Neural progenitor cell (in vitro differentiated cells): ENCODE measurements at regions not wholly inside any gene's neighbourhood (a gene's known extent, or its start where the extent isn't known, plus 50 kb on each side); places are given as distances from the start of the nearest gene placed in this dataset.
"Not testable (repeated sequence)": the region's sequence is repeated elsewhere in the genome, so short reads cannot be mapped to it uniquely, and the experiment has no call there.

Experiments
- DNase-seq: peaks from one replicate; pipeline ENCODE4 v3.0.0-alpha.2; 2016; ENCODE audit warnings: low spot score
- H2AFZ ChIP-seq: fragments of 200-600 bp; sonication (generic); replicated peaks from 2 replicates; pipeline ENCODE4 v1.6.1; 2016; ENCODE audit warnings: antibody characterized with exemption
- H3F3A ChIP-seq: fragments of 200-600 bp; sonication (generic); 2 replicates; pipeline ENCODE4 v1.6.1; 2016; ENCODE audit warnings: antibody characterized with exemption, low read depth
- H3K27ac ChIP-seq: fragments of 200-600 bp; sonication (generic); 2 replicates; pipeline ENCODE4 v1.5.1; 2016; ENCODE audit warnings: mild to moderate bottlenecking
- H3K27me3 ChIP-seq: fragments of 200-600 bp; sonication (generic); 2 replicates; pipeline ENCODE4 v1.6.1; 2016; ENCODE audit warnings: mild to moderate bottlenecking, moderate library complexity
- H3K36me3 ChIP-seq: fragments of 200-600 bp; sonication (generic); 2 replicates; pipeline ENCODE4 v1.5.1; 2016
- H3K4me1 ChIP-seq: fragments of 200-600 bp; sonication (generic); 2 replicates; pipeline ENCODE4 v1.6.1; 2016; ENCODE audit warnings: mixed run types
- H3K4me2 ChIP-seq: fragments of 200-600 bp; sonication (generic); 2 replicates; pipeline ENCODE4 v1.6.1; 2016
- H3K4me3 ChIP-seq: fragments of 200-600 bp; sonication (generic); 2 replicates; pipeline ENCODE4 v1.5.1; 2016
- H3K79me2 ChIP-seq: fragments of 200-600 bp; sonication (generic); 2 replicates; pipeline ENCODE4 v1.6.1; 2016; ENCODE audit warnings: low read depth
- H3K9ac ChIP-seq: fragments of 200-600 bp; sonication (generic); 2 replicates; pipeline ENCODE4 v1.6.1; 2016
- H3K9me3 ChIP-seq: fragments of 200-600 bp; sonication (generic); 2 replicates; pipeline ENCODE4 v1.5.1; 2016; ENCODE audit warnings: low read depth
- H4K20me1 ChIP-seq: fragments of 200-600 bp; sonication (generic); 2 replicates; pipeline ENCODE4 v1.6.1; 2016; ENCODE audit warnings: low read depth
- H3K27ac Mint-ChIP-seq: 3 replicates; pipeline ENCODE4 v1.8.0; 2021; ENCODE audit warnings: mixed read lengths
- H3K27me3 Mint-ChIP-seq: 2 replicates; pipeline ENCODE4 v1.8.0; 2022; ENCODE audit warnings: low read depth, mild to moderate bottlenecking, inconsistent platforms, moderate library complexity, mixed read lengths; ENCODE audit not compliant: insufficient read depth
- H3K36me3 Mint-ChIP-seq: 3 replicates; pipeline ENCODE4 v1.8.0; 2021; ENCODE audit warnings: mixed read lengths
- H3K4me1 Mint-ChIP-seq: 3 replicates; pipeline ENCODE4 v1.8.0; 2021; ENCODE audit warnings: mixed read lengths
- H3K4me3 Mint-ChIP-seq: 3 replicates; pipeline ENCODE4 v1.8.0; 2021; ENCODE audit warnings: mild to moderate bottlenecking, moderate library complexity, mixed read lengths
- H3K9me3 Mint-ChIP-seq: 3 replicates; pipeline ENCODE4 v1.8.0; 2020; ENCODE audit warnings: mixed read lengths
- EZH2 ChIP-seq: fragments of 200-600 bp; sonication (generic); IDR thresholded peaks from 2 replicates; pipeline ENCODE4 v1.6.1; 2017; ENCODE audit warnings: antibody characterized with exemption, mild to moderate bottlenecking, moderate library complexity
- EZH2phosphoT487 ChIP-seq: fragments of 200-600 bp; sonication (generic); IDR thresholded peaks from 2 replicates; pipeline ENCODE4 v1.6.1; 2017; ENCODE audit warnings: antibody characterized with exemption
- TF ChIP-seq, protein P1 (sequence below): fragments of 200-600 bp; sonication (generic); IDR thresholded peaks from 2 replicates; pipeline ENCODE4 v1.5.1; 2017; ENCODE audit warnings: antibody characterized with exemption, mild to moderate bottlenecking

DNA sequence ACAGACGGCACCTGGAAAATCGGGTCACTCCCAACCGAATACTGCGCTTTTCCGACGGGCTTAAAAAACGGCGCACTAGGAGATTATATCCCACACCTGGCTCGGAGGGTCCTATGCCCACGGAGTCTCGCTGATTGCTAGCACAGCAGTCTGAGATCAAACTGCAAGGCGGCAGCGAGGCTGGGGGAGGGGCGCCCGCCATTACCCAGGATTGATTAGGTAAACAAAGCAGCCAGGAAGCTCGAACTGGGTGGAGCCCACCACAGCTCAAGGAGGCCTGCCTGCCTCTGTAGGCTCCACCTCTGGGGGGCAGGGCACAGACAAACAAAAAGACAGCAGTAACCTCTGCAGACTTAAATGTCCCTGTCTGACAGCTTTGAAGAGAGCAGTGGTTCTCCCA, 64.5 kb downstream of the SLC30A10 start:
- not testable (repeated sequence) for H3K27ac Mint-ChIP-seq, H3K4me1 Mint-ChIP-seq, H3F3A ChIP-seq, H3K4me3 Mint-ChIP-seq, H3K4me1 ChIP-seq, H4K20me1 ChIP-seq, H2AFZ ChIP-seq, DNase-seq, H3K9me3 ChIP-seq, H3K4me3 ChIP-seq, H3K4me2 ChIP-seq, H3K36me3 Mint-ChIP-seq, H3K36me3 ChIP-seq, H3K9ac ChIP-seq, H3K27me3 Mint-ChIP-seq, H3K79me2 ChIP-seq, H3K27ac ChIP-seq
- peaks cover 65% of the 10 kb centered on the region for H3K27me3 ChIP-seq
- peaks cover 10% of the 10 kb centered on the region for H3K9me3 Mint-ChIP-seq

DNA sequence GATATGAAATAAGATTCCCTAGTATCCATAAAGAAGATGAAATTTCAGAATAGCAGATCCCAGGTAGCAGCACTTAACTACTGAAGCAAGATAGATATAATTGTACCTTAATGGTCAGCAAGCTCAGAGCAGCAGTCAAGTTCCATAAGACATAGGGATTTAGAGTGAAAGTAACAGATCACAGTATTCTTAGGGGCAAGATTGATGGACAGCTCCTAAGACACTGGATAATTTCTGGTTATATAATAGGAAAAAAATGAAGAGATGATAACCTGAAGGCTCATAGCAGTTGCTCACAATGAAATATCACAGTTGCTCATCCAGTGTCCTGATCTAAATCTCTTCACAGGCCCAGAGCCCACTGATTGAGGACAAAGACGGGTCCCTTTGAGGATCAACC, 66.0 kb downstream of the SLC30A10 start:
- Histone ChIP-seq H3K4me1 (no peaks in the 10 kb centered on the region), H3F3A (no peaks in the 10 kb centered on the region), H3K4me3 (no peak overlapping the region), H3K27me3 (peaks cover 78% of the 10 kb centered on the region), H4K20me1 (no peaks in the 10 kb centered on the region), H3K27ac (no peak overlapping the region), H3K9ac (no peak overlapping the region), H2AFZ (no peak overlapping the region), H3K79me2 (no peaks in the 10 kb centered on the region), H3K4me2 (no peak overlapping the region), H3K36me3 (no peaks in the 10 kb centered on the region), H3K9me3 (no peaks in the 10 kb centered on the region)
- no peak overlapping the region for H3K27ac Mint-ChIP-seq
- H3K36me3 Mint-ChIP-seq = no peaks in the 10 kb centered on the region
- H3K4me3 Mint-ChIP-seq = no peak overlapping the region
- H3K4me1 Mint-ChIP-seq = no peaks in the 10 kb centered on the region
- peaks cover 3% of the 10 kb centered on the region for H3K27me3 Mint-ChIP-seq
- TF ChIP-seq, protein P1, sequence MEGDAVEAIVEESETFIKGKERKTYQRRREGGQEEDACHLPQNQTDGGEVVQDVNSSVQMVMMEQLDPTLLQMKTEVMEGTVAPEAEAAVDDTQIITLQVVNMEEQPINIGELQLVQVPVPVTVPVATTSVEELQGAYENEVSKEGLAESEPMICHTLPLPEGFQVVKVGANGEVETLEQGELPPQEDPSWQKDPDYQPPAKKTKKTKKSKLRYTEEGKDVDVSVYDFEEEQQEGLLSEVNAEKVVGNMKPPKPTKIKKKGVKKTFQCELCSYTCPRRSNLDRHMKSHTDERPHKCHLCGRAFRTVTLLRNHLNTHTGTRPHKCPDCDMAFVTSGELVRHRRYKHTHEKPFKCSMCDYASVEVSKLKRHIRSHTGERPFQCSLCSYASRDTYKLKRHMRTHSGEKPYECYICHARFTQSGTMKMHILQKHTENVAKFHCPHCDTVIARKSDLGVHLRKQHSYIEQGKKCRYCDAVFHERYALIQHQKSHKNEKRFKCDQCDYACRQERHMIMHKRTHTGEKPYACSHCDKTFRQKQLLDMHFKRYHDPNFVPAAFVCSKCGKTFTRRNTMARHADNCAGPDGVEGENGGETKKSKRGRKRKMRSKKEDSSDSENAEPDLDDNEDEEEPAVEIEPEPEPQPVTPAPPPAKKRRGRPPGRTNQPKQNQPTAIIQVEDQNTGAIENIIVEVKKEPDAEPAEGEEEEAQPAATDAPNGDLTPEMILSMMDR = no peak
- TF ChIP-seq EZH2 = no peak
- no peak for DNase-seq
- peaks cover 10% of the 10 kb centered on the region for H3K9me3 Mint-ChIP-seq

DNA sequence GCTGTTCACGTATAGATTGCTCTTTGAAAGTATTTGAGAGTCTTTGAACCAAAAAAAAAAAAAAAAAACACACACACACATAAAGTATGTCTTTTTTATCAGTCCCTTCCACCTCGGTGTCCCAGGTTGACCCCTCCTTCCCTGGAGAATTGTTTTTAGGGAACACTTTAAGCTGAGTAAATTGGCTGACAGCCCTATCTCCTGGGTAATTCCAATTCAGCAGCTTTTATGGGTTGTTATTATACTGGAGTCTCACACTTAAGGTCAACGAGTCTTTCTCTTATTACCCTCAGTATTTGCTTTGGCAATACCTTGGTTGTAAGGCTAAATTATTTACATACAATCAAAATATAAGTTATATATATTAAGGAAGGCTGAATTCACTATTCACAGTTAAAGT, 69.4 kb downstream of the SLC30A10 start:
- no peak for TF ChIP-seq EZH2
- no peak for TF ChIP-seq EZH2phosphoT487
- TF ChIP-seq, protein P1 = no peak
- H3K27ac Mint-ChIP-seq = no peak overlapping the region
- Histone ChIP-seq H4K20me1 (no peaks in the 10 kb centered on the region), H2AFZ (no peak overlapping the region), H3F3A (no peaks in the 10 kb centered on the region), H3K9me3 (no peaks in the 10 kb centered on the region), H3K79me2 (no peaks in the 10 kb centered on the region), H3K27me3 (peaks cover 77% of the 10 kb centered on the region), H3K27ac (no peak overlapping the region), H3K4me3 (no peak overlapping the region), H3K9ac (no peak overlapping the region), H3K4me1 (no peaks in the 10 kb centered on the region), H3K36me3 (no peaks in the 10 kb centered on the region), H3K4me2 (no peak overlapping the region)
- no peak for DNase-seq
- peaks cover 20% of the 10 kb centered on the region for H3K9me3 Mint-ChIP-seq
- no peaks in the 10 kb centered on the region for H3K4me1 Mint-ChIP-seq
- H3K36me3 Mint-ChIP-seq = no peaks in the 10 kb centered on the region
- H3K4me3 Mint-ChIP-seq = no peak overlapping the region
- peaks cover 8% of the 10 kb centered on the region for H3K27me3 Mint-ChIP-seq

DNA sequence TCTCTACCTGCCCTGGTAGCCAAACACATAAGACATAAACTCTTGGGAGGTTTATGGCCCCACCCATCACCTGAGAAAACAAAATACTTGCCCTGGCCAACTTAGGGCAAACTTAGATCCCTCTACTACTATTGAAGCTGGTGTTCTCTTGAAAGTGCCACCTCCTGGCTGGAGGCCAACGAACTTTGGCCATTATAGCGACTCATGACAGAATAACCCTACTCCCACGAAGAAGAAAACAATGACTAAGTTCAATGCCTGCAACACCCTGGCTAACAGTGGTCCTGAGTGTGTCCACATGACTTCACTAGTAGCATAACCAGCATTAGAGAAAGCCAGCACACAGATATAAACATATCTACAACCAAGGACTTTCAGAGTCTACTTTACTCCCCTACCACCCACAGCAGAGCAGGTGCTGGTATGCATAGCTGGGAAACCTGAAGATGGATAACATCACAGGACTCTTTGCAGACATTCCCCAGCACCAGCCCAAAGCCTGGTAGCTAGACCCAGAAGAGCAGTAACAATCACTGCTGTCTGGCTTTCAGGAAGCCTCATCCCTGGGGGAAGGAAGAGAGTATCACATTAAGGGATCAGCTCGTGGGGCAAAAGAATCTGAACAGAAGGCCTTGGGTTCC, 81.0 kb downstream of the SLC30A10 start:
- Mint-ChIP-seq H3K36me3 (no peaks in the 10 kb centered on the region), H3K27me3 (peaks cover 6% of the 10 kb centered on the region), H3K4me3 (no peak overlapping the region), H3K27ac (no peak overlapping the region), H3K4me1 (no peaks in the 10 kb centered on the region), H3K9me3 (peaks cover 5% of the 10 kb centered on the region)
- Histone ChIP-seq H3K4me2 (no peak overlapping the region), H3F3A (no peaks in the 10 kb centered on the region), H3K9ac (no peak overlapping the region), H3K9me3 (peaks cover 10% of the 10 kb centered on the region), H2AFZ (no peak overlapping the region), H3K4me3 (no peak overlapping the region), H3K4me1 (no peaks in the 10 kb centered on the region), H3K36me3 (no peaks in the 10 kb centered on the region), H3K27me3 (peaks cover 37% of the 10 kb centered on the region), H4K20me1 (no peaks in the 10 kb centered on the region), H3K27ac (no peak overlapping the region), H3K79me2 (no peaks in the 10 kb centered on the region)
- no peak for DNase-seq
- TF ChIP-seq, protein P1 = no peak
- TF ChIP-seq EZH2 (no peak), EZH2phosphoT487 (no peak)
